ENCODE measurements at regions not wholly inside any gene's neighbourhood (a gene's known extent, or its start where the extent isn't known, plus 50 kb on each side); places are given as distances from the start of the nearest gene placed in this dataset.

DNA sequence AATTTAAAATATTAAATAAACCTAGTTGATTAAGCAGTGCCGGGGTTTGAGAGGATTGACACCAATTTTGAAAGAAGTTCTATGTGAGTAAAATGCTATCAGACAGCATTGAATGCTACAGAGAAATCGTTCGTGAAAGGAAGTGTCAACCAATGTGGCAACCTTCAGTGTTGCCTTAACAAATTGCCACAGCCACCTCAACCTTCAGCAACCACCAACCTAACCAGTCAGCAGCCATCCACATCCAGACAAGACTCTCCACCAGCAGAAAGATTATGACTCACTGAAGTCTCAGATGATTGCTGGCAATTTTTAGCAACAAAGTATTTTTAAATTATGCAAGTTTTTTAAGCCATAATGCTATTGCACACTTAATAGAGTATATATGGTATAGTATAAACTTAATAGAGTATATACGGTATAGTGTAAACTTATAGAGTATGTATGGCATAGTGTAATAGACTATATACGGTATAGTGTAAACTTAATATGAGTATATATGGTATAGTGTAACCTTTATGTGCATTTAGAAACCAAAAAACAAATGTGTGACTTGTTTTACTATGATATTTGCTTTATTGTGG is 65.3 kb upstream of the ID4 start:
- H3K4me2 ChIP-seq (ENCODE audit: low read length), result no peak overlapping the region
- H3K9ac ChIP-seq (ENCODE audit: low read length), result no peak overlapping the region
- no peaks in the 10 kb centered on the region for H3K27me3 ChIP-seq (ENCODE audit: insufficient read depth, low read length)
- no peaks in the 10 kb centered on the region for H3K79me2 ChIP-seq (ENCODE audit: insufficient read depth, low read length)
- H3F3A ChIP-seq (ENCODE audit: insufficient read depth, low read length), result no peaks in the 10 kb centered on the region
- H3K4me3 ChIP-seq (ENCODE audit: low read depth, low read length, poor library complexity, severe bottlenecking), result no peak overlapping the region
- no peaks in the 10 kb centered on the region for H3K4me1 ChIP-seq (ENCODE audit: insufficient read depth, low read length, severe bottlenecking)
- H3K9me3 ChIP-seq (ENCODE audit: low read length), result no peaks in the 10 kb centered on the region
- no peaks in the 10 kb centered on the region for H3K9me2 ChIP-seq (ENCODE audit: low read depth, low read length)
- H3K27ac ChIP-seq (ENCODE audit: low read depth, low read length, poor library complexity, severe bottlenecking), result no peak overlapping the region
- no peaks in the 10 kb centered on the region for H3K36me3 ChIP-seq (ENCODE audit: insufficient read depth, low read length)
- no peaks in the 10 kb centered on the region for H4K20me1 ChIP-seq (ENCODE audit: insufficient read depth, low read length)
- TF ChIP-seq CTCF (IDR thresholded peaks at IDR 0.05; ENCODE audit: low read length) (no peak), EZH2 (IDR thresholded peaks at IDR 0.05; ENCODE audit: borderline replicate concordance, low read length) (no peak)
- no peak overlapping the region for H2AFZ ChIP-seq (ENCODE audit: low read length)

DNA sequence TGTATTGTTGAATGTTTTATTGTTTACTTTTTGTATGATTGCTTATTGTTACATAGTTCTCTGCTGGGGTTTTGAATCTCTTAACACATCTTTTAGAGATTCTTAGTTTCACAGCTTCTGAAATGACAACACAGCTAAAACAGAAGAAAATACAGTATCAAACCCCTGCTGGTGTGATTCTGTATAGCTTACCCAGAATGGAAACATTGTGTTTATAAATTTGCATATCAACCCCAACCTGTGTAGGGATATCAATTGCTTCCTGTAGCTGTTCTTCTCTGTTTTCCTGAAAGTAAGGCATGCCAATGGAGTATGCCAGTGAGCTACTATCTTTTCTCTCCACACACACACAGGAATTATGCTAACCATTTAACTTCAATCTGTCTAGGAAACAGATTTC is 64.3 kb upstream of the ID4 start:
- H3F3A ChIP-seq (ENCODE audit: insufficient read depth, low read length), result no peaks in the 10 kb centered on the region
- H3K79me2 ChIP-seq (ENCODE audit: insufficient read depth, low read length), result no peaks in the 10 kb centered on the region
- H3K4me1 ChIP-seq (ENCODE audit: insufficient read depth, low read length, severe bottlenecking), result no peaks in the 10 kb centered on the region
- H3K4me3 ChIP-seq (ENCODE audit: low read depth, low read length, poor library complexity, severe bottlenecking), result no peak overlapping the region
- no peaks in the 10 kb centered on the region for H3K36me3 ChIP-seq (ENCODE audit: insufficient read depth, low read length)
- TF ChIP-seq CTCF (IDR thresholded peaks at IDR 0.05; ENCODE audit: low read length) (no peak), EZH2 (IDR thresholded peaks at IDR 0.05; ENCODE audit: borderline replicate concordance, low read length) (no peak)
- no peak overlapping the region for H3K9ac ChIP-seq (ENCODE audit: low read length)
- no peaks in the 10 kb centered on the region for H3K9me2 ChIP-seq (ENCODE audit: low read depth, low read length)
- no peaks in the 10 kb centered on the region for H3K9me3 ChIP-seq (ENCODE audit: low read length)
- no peaks in the 10 kb centered on the region for H4K20me1 ChIP-seq (ENCODE audit: insufficient read depth, low read length)
- H3K4me2 ChIP-seq (ENCODE audit: low read length), result no peak overlapping the region
- H2AFZ ChIP-seq (ENCODE audit: low read length), result no peak overlapping the region
- no peaks in the 10 kb centered on the region for H3K27me3 ChIP-seq (ENCODE audit: insufficient read depth, low read length)
- H3K27ac ChIP-seq (ENCODE audit: low read depth, low read length, poor library complexity, severe bottlenecking), result no peak overlapping the region

GRCh38 chr6:19781269-19781668 is 55.9 kb upstream of the ID4 start:
- no peaks in the 10 kb centered on the region for H3K4me1 ChIP-seq (ENCODE audit: insufficient read depth, low read length, severe bottlenecking)
- no peaks in the 10 kb centered on the region for H4K20me1 ChIP-seq (ENCODE audit: insufficient read depth, low read length)
- no peak overlapping the region for H3K4me2 ChIP-seq (ENCODE audit: low read length)
- no peaks in the 10 kb centered on the region for H3F3A ChIP-seq (ENCODE audit: insufficient read depth, low read length)
- no peaks in the 10 kb centered on the region for H3K79me2 ChIP-seq (ENCODE audit: insufficient read depth, low read length)
- H3K4me3 ChIP-seq (ENCODE audit: low read depth, low read length, poor library complexity, severe bottlenecking), result no peak overlapping the region
- no peak overlapping the region for H3K27ac ChIP-seq (ENCODE audit: low read depth, low read length, poor library complexity, severe bottlenecking)
- no peaks in the 10 kb centered on the region for H3K27me3 ChIP-seq (ENCODE audit: insufficient read depth, low read length)
- H2AFZ ChIP-seq (ENCODE audit: low read length), result no peak overlapping the region
- H3K9me2 ChIP-seq (ENCODE audit: low read depth, low read length), result no peaks in the 10 kb centered on the region
- H3K36me3 ChIP-seq (ENCODE audit: insufficient read depth, low read length), result no peaks in the 10 kb centered on the region
- H3K9me3 ChIP-seq (ENCODE audit: low read length), result no peaks in the 10 kb centered on the region
- H3K9ac ChIP-seq (ENCODE audit: low read length), result no peak overlapping the region
- no peak for TF ChIP-seq CTCF (IDR thresholded peaks at IDR 0.05; ENCODE audit: low read length)
- no peak for TF ChIP-seq EZH2 (IDR thresholded peaks at IDR 0.05; ENCODE audit: borderline replicate concordance, low read length)

All from OCI-LY1 (cell line).